ENCODE measurements at regions not wholly inside any gene's neighbourhood (a gene's known extent, or its start where the extent isn't known, plus 50 kb on each side); places are given as distances from the start of the nearest gene placed in this dataset.

- no peaks in the 10 kb centered on the region for H3K27me3 ChIP-seq (ENCODE audit: insufficient read depth, low read length)
- H3K4me3 ChIP-seq (ENCODE audit: low read depth, low read length, poor library complexity, severe bottlenecking), result no peak overlapping the region
- no peaks in the 10 kb centered on the region for H3K79me2 ChIP-seq (ENCODE audit: insufficient read depth, low read length)
- no peak overlapping the region for H2AFZ ChIP-seq (ENCODE audit: low read length)
- H3K9me2 ChIP-seq (ENCODE audit: low read depth, low read length), result no peaks in the 10 kb centered on the region
- H3K9ac ChIP-seq (ENCODE audit: low read length), result no peak overlapping the region
- no peaks in the 10 kb centered on the region for H3F3A ChIP-seq (ENCODE audit: insufficient read depth, low read length)
- no peak overlapping the region for H3K27ac ChIP-seq (ENCODE audit: low read depth, low read length, poor library complexity, severe bottlenecking)
- H3K4me2 ChIP-seq (ENCODE audit: low read length), result no peak overlapping the region
- no peaks in the 10 kb centered on the region for H4K20me1 ChIP-seq (ENCODE audit: insufficient read depth, low read length)
- no peaks in the 10 kb centered on the region for H3K4me1 ChIP-seq (ENCODE audit: insufficient read depth, low read length, severe bottlenecking)
- no peaks in the 10 kb centered on the region for H3K9me3 ChIP-seq (ENCODE audit: low read length)
- TF ChIP-seq, protein P1, sequence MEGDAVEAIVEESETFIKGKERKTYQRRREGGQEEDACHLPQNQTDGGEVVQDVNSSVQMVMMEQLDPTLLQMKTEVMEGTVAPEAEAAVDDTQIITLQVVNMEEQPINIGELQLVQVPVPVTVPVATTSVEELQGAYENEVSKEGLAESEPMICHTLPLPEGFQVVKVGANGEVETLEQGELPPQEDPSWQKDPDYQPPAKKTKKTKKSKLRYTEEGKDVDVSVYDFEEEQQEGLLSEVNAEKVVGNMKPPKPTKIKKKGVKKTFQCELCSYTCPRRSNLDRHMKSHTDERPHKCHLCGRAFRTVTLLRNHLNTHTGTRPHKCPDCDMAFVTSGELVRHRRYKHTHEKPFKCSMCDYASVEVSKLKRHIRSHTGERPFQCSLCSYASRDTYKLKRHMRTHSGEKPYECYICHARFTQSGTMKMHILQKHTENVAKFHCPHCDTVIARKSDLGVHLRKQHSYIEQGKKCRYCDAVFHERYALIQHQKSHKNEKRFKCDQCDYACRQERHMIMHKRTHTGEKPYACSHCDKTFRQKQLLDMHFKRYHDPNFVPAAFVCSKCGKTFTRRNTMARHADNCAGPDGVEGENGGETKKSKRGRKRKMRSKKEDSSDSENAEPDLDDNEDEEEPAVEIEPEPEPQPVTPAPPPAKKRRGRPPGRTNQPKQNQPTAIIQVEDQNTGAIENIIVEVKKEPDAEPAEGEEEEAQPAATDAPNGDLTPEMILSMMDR (IDR thresholded peaks at IDR 0.05; ENCODE audit: low read length), result no peak
- TF ChIP-seq EZH2 (IDR thresholded peaks at IDR 0.05; ENCODE audit: borderline replicate concordance, low read length), result no peak
- H3K36me3 ChIP-seq (ENCODE audit: insufficient read depth, low read length), result no peaks in the 10 kb centered on the region
These were observed 1143.9 kb upstream of the NXPH2 start for GRCh38 chr2:139924070-139924469.

DNA sequence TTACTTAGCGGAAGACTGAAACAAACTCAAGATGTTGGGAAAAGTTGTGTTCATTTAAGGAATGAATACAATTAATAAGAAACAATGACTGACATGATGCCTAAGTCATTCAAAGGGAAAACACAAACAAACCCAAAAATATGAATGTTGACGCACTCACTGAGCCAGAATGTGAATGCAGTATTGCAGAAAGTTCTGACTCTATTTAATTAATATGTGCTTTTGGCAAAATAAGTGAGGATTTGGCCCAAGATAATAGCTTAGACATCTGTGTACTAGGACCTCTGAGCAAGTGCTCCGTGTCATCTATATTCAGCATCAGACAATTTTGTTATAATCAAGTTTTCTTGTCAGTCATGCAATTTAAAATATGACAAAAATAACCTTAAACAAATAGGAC lies 1138.8 kb upstream of the NXPH2 start:
- H3K9me2 ChIP-seq (ENCODE audit: low read depth, low read length), result no peaks in the 10 kb centered on the region
- no peak overlapping the region for H2AFZ ChIP-seq (ENCODE audit: low read length)
- H4K20me1 ChIP-seq (ENCODE audit: insufficient read depth, low read length), result no peaks in the 10 kb centered on the region
- H3K4me1 ChIP-seq (ENCODE audit: insufficient read depth, low read length, severe bottlenecking), result no peaks in the 10 kb centered on the region
- H3K79me2 ChIP-seq (ENCODE audit: insufficient read depth, low read length), result no peaks in the 10 kb centered on the region
- H3K27ac ChIP-seq (ENCODE audit: low read depth, low read length, poor library complexity, severe bottlenecking), result no peak overlapping the region
- no peaks in the 10 kb centered on the region for H3K27me3 ChIP-seq (ENCODE audit: insufficient read depth, low read length)
- TF ChIP-seq EZH2 (IDR thresholded peaks at IDR 0.05; ENCODE audit: borderline replicate concordance, low read length), result no peak
- TF ChIP-seq, protein P1 (IDR thresholded peaks at IDR 0.05; ENCODE audit: low read length), result no peak
- no peak overlapping the region for H3K4me2 ChIP-seq (ENCODE audit: low read length)
- no peak overlapping the region for H3K9ac ChIP-seq (ENCODE audit: low read length)
- H3F3A ChIP-seq (ENCODE audit: insufficient read depth, low read length), result no peaks in the 10 kb centered on the region
- no peaks in the 10 kb centered on the region for H3K36me3 ChIP-seq (ENCODE audit: insufficient read depth, low read length)
- H3K9me3 ChIP-seq (ENCODE audit: low read length), result no peaks in the 10 kb centered on the region
- H3K4me3 ChIP-seq (ENCODE audit: low read depth, low read length, poor library complexity, severe bottlenecking), result no peak overlapping the region

DNA sequence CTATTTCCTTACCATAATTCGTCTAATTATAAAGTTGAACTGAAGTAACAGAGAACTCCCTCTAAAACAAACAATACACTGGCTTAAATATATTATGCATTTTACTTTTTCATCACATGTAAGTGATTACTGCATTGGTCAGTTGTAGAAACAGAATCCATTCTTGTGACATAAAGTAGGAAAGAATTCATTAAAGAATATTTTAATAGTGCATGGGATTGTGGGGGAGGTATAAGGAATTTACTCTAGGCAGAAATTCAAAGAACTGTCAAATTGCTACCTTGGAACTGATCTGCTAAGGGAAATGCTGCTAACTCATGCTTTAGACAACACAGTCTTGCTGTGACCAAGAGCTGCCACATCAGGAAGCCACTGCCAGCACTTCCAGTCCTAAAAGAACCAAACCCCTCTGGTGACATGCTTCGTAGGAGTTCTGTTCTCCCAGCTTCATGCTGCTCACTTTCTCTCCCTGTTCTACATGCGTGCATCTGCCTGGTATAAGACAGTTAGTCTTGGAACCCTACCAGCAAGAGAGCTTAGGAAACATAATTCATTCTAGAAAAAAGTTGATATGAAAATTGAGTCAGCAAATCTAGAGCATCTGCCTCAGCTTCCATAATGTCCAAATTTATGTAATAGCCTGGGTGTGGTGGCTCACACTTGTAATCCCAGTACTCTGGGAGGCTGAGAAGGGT lies 1137.6 kb upstream of the NXPH2 start:
- Histone ChIP-seq H3K9me2 (ENCODE audit: low read depth, low read length) (no peaks in the 10 kb centered on the region), H2AFZ (ENCODE audit: low read length) (no peak overlapping the region), H3K79me2 (ENCODE audit: insufficient read depth, low read length) (no peaks in the 10 kb centered on the region), H3K27me3 (ENCODE audit: insufficient read depth, low read length) (no peaks in the 10 kb centered on the region), H3K4me3 (ENCODE audit: low read depth, low read length, poor library complexity, severe bottlenecking) (no peak overlapping the region), H3K9ac (ENCODE audit: low read length) (no peak overlapping the region), H3K36me3 (ENCODE audit: insufficient read depth, low read length) (no peaks in the 10 kb centered on the region), H4K20me1 (ENCODE audit: insufficient read depth, low read length) (no peaks in the 10 kb centered on the region), H3K4me1 (ENCODE audit: insufficient read depth, low read length, severe bottlenecking) (no peaks in the 10 kb centered on the region), H3K9me3 (ENCODE audit: low read length) (no peaks in the 10 kb centered on the region), H3F3A (ENCODE audit: insufficient read depth, low read length) (no peaks in the 10 kb centered on the region), H3K27ac (ENCODE audit: low read depth, low read length, poor library complexity, severe bottlenecking) (no peak overlapping the region), H3K4me2 (ENCODE audit: low read length) (no peak overlapping the region)
- no peak for TF ChIP-seq EZH2 (IDR thresholded peaks at IDR 0.05; ENCODE audit: borderline replicate concordance, low read length)
- TF ChIP-seq, protein P1 (IDR thresholded peaks at IDR 0.05; ENCODE audit: low read length), result no peak

Data from OCI-LY1 (cell line).